SK-N-SH (cell line): ENCODE measurements at regions not wholly inside any gene's neighbourhood (a gene's known extent, or its start where the extent isn't known, plus 50 kb on each side); places are given as distances from the start of the nearest gene placed in this dataset.

Experiments used
- CTCF ChIA-PET: fragments of 300-600, 350-600 bp; formaldehyde crosslinking; extraction: SDS; loops from one replicate; lab custom pipeline; 2021; lab: Yijun Ruan, JAX
- POLR2A ChIA-PET: fragments of 350-600 bp; sonication (Branson Sonifier 250); formaldehyde crosslinking; extraction: SDS; loops from one replicate; lab custom pipeline; 2020; ENCODE audit warnings: antibody characterized with exemption, inconsistent platforms; lab: Yijun Ruan, JAX
- DNase-seq: peaks from one replicate; pipeline ENCODE4 v3.0.0; 2012
- H2AFZ ChIP-seq: fragments of 200-600 bp; sonication (generic); 2 replicates; pipeline ENCODE4 v1.8.1; 2016; ENCODE audit warnings: antibody characterized with exemption, mild to moderate bottlenecking, low read depth
- H3F3A ChIP-seq: fragments of 200-600 bp; sonication (generic); replicated peaks from 2 replicates; pipeline ENCODE3; 2016; ENCODE audit warnings: antibody characterized with exemption, mild to moderate bottlenecking; ENCODE audit not compliant: insufficient read depth
- H3K27ac ChIP-seq, 2 experiments: fragments of 200-500 bp in 1 of 2; fragments of 200-600 bp in 1 of 2; sonication (Bioruptor generic) in 1 of 2; sonication (generic), shearing (Covaris generic) in 1 of 2; 2 replicates each; pipeline versions ENCODE4 v1.5.1 to v1.6.1; 2014 to 2016; ENCODE audit warnings: low read depth in 2 of 2, inconsistent platforms in 1 of 2, low read length in 1 of 2, mild to moderate bottlenecking in 1 of 2, mixed read lengths in 1 of 2
- H3K27me3 ChIP-seq: fragments of 200-600 bp; sonication (generic), shearing (Covaris generic); 2 replicates; pipeline ENCODE4 v1.6.1; 2016; ENCODE audit warnings: mixed run types; ENCODE audit not compliant: insufficient read depth
- H3K36me3 ChIP-seq, 2 experiments: fragments of 200-500 bp in 1 of 2; fragments of 200-600 bp in 1 of 2; sonication (Bioruptor generic) in 1 of 2; sonication (generic) in 1 of 2; replicated peaks in 1 of 2; 2 replicates each; pipeline versions ENCODE3 to v1.5.1; 2014 to 2016; ENCODE audit warnings: low read length in 1 of 2, mild to moderate bottlenecking in 1 of 2; ENCODE audit not compliant: insufficient read depth in 2 of 2, control insufficient read depth in 1 of 2
- H3K4me1 ChIP-seq, 2 experiments: fragments of 200-500 bp in 1 of 2; fragments of 200-600 bp in 1 of 2; sonication (Bioruptor generic) in 1 of 2; sonication (generic), shearing (Covaris generic) in 1 of 2; 2 replicates each; pipeline versions ENCODE4 v1.5.1 to v1.6.1; 2014 to 2016; ENCODE audit warnings: low read depth in 1 of 2, low read length in 1 of 2, mixed run types in 1 of 2; ENCODE audit not compliant: insufficient read depth in 2 of 2, control insufficient read depth in 1 of 2
- H3K4me2 ChIP-seq: fragments of 200-600 bp; sonication (generic), shearing (Covaris generic); 2 replicates; pipeline ENCODE4 v1.6.1; 2017; ENCODE audit warnings: mixed run types
- H3K4me3 ChIP-seq, 2 experiments: fragments of 200-500 bp in 1 of 2; fragments of 200-600 bp in 1 of 2; sonication (Bioruptor generic) in 1 of 2; sonication (generic), shearing (Covaris generic) in 1 of 2; 2 replicates each; pipeline versions ENCODE4 v1.5.1 to v1.8.1; 2014 to 2016; ENCODE audit warnings: low read depth in 2 of 2, inconsistent platforms in 1 of 2, low read length in 1 of 2, mild to moderate bottlenecking in 1 of 2, mixed read lengths in 1 of 2, moderate library complexity in 1 of 2
- H3K79me2 ChIP-seq: fragments of 200-600 bp; sonication (generic); 2 replicates; pipeline ENCODE4 v1.8.1; 2017; ENCODE audit warnings: mild to moderate bottlenecking; ENCODE audit not compliant: insufficient read depth
- H3K9ac ChIP-seq: fragments of 200-600 bp; sonication (generic); 2 replicates; pipeline ENCODE4 v1.6.1; 2017; ENCODE audit warnings: mixed run types
- H3K9me2 ChIP-seq: fragments of 200-600 bp; sonication (generic); 2 replicates; pipeline ENCODE4 v1.6.1; 2017; ENCODE audit warnings: mixed run types
- H3K9me3 ChIP-seq: fragments of 200-600 bp; sonication (generic); 2 replicates; pipeline ENCODE4 v1.6.1; 2017; ENCODE audit warnings: mixed run types, mild to moderate bottlenecking, moderate library complexity
- H4K20me1 ChIP-seq: fragments of 200-600 bp; sonication (generic); 2 replicates; pipeline ENCODE4 v1.6.1; 2017; ENCODE audit warnings: mild to moderate bottlenecking, mixed run types; ENCODE audit not compliant: insufficient read depth
- EP300 ChIP-seq, 2 experiments: IDR thresholded peaks; 2 replicates each; pipeline versions ENCODE4 v1.4.0 to v1.6.1; 2012; ENCODE audit warnings: borderline replicate concordance in 1 of 2, low read depth in 1 of 2, low read length in 1 of 2
- EZH2phosphoT487 ChIP-seq: fragments of 200-600 bp; sonication (generic); IDR thresholded peaks from 2 replicates; pipeline ENCODE4 v1.6.1; 2017; ENCODE audit warnings: low read depth, mixed run types, mild to moderate bottlenecking, antibody characterized with exemption, moderate library complexity, borderline replicate concordance
- FOSL2 ChIP-seq: IDR thresholded peaks from 2 replicates; pipeline ENCODE4 v1.4.0; 2012; ENCODE audit warnings: low read depth, mild to moderate bottlenecking, moderate library complexity, borderline replicate concordance
- FOXJ3 ChIP-seq: sonication (generic); formaldehyde crosslinking; IDR thresholded peaks from 2 replicates; pipeline ENCODE4 v1.5.1; 2020; ENCODE audit warnings: mild to moderate bottlenecking, missing genetic modification reagents
- GATA2 ChIP-seq: sonication (generic); formaldehyde crosslinking; IDR thresholded peaks from 2 replicates; pipeline ENCODE4 v1.5.0; 2020; ENCODE audit warnings: mild to moderate bottlenecking, missing genetic modification reagents
- JUND ChIP-seq: IDR thresholded peaks from 2 replicates; pipeline ENCODE4 v1.4.0; 2012
- MAX ChIP-seq: IDR thresholded peaks from 2 replicates; pipeline ENCODE4 v1.4.0; 2012; ENCODE audit warnings: low read depth
- NRF1 ChIP-seq: IDR thresholded peaks from 2 replicates; pipeline ENCODE4 v1.6.1; 2012; ENCODE audit warnings: low read depth, mild to moderate bottlenecking, low read length
- PBX3 ChIP-seq: IDR thresholded peaks from 2 replicates; pipeline ENCODE4; 2012
- RCOR1 ChIP-seq: fragments of 150-350 bp; IDR thresholded peaks from 2 replicates; pipeline ENCODE4 v1.6.1; 2017; ENCODE audit warnings: antibody characterized with exemption, low read length
- REST ChIP-seq: IDR thresholded peaks from 2 replicates; pipeline ENCODE4 v1.6.1; 2012; ENCODE audit warnings: mild to moderate bottlenecking, low read depth, low read length, moderate library complexity
- RFX5 ChIP-seq: IDR thresholded peaks from 2 replicates; pipeline ENCODE4 v1.6.1; 2012; ENCODE audit warnings: mild to moderate bottlenecking, improper control_type of control experiment, low read length
- RXRA ChIP-seq: IDR thresholded peaks from 2 replicates; pipeline ENCODE4 v1.4.0; 2012; ENCODE audit warnings: low read depth, mild to moderate bottlenecking, borderline replicate concordance
- SIN3A ChIP-seq: IDR thresholded peaks from 2 replicates; pipeline ENCODE4 v1.6.1; 2012; ENCODE audit warnings: low read depth, mild to moderate bottlenecking, low read length, moderate library complexity, borderline replicate concordance
- SMC3 ChIP-seq: IDR thresholded peaks from 2 replicates; pipeline ENCODE4 v1.6.1; 2012; ENCODE audit warnings: low read depth, low read length, improper control_type of control experiment
- TCF12 ChIP-seq: IDR thresholded peaks from 2 replicates; pipeline ENCODE4 v1.4.0; 2012
- YY1 ChIP-seq: IDR thresholded peaks from 2 replicates; pipeline ENCODE4 v1.4.0; 2012; ENCODE audit warnings: low read depth, mild to moderate bottlenecking
- ZBTB33 ChIP-seq: IDR thresholded peaks from 2 replicates; pipeline ENCODE4 v1.4.0; 2012; ENCODE audit warnings: low read depth, borderline replicate concordance
- WGBS: methylation state at CpG from one replicate; pipeline ENCODE4 v1.1.6; 2017; ENCODE audit warnings: low lambda C conversion rate; 5-methylcytosine and 5-hydroxymethylcytosine counted together

- Histone ChIP-seq H3K9me3 (no peaks in the 10 kb centered on the region), H3K9ac (no peak overlapping the region), H3K36me3 (no peaks in the 10 kb centered on the region), H4K20me1 (no peaks in the 10 kb centered on the region), H2AFZ (no peak overlapping the region), H3K4me1 (no peaks in the 10 kb centered on the region), H3K79me2 (no peaks in the 10 kb centered on the region), H3K27me3 (no peaks in the 10 kb centered on the region), H3K9me2 (no peaks in the 10 kb centered on the region; the same call in 1 of the 2 replicates), H3K4me3 (no peak overlapping the region), H3K4me2 (no peak overlapping the region), H3F3A (no peaks in the 10 kb centered on the region), H3K27ac (no peak overlapping the region)
- TF ChIP-seq EP300 (IDR thresholded peaks at IDR 0.05; ENCODE audit: borderline replicate concordance in 1 of 2, low read depth in 1 of 2, low read length in 1 of 2) (no peak), JUND (no peak), REST (no peak), YY1 (no peak), GATA2 (CRISPR knock-in tag) (no peak), RXRA (no peak), PBX3 (no peak), NRF1 (no peak), RCOR1 (no peak), FOSL2 (no peak)
- ChIA-PET CTCF (no interaction called here), POLR2A (no interaction called here)
- WGBS: 6% methylated on average over 1 of the region's 1 CpG
- DNase-seq: no peak
These were observed 75.7 kb upstream of the FXR1 start for GRCh38 chr3:180836766-180837165.

- no peak overlapping the region for H2AFZ ChIP-seq
- H3K9ac ChIP-seq: no peak overlapping the region
- H3K9me3 ChIP-seq: no peaks in the 10 kb centered on the region
- ChIA-PET CTCF (interaction anchor here (0.9 kb wide), 2 partner anchors 52 to 147 kb away, joined by 3 read pairs; no protein-coding TSS in a partner anchor), POLR2A (no interaction called here)
- no peaks in the 10 kb centered on the region for H3K27me3 ChIP-seq
- H3K9me2 ChIP-seq: no peaks in the 10 kb centered on the region
- no peaks in the 10 kb centered on the region for H4K20me1 ChIP-seq
- H3K27ac ChIP-seq: no peak overlapping the region
- no peaks in the 10 kb centered on the region for H3K79me2 ChIP-seq
- H3F3A ChIP-seq: no peaks in the 10 kb centered on the region
- DNase-seq: no peak
- H3K4me2 ChIP-seq: no peak overlapping the region
- no peak overlapping the region for H3K4me3 ChIP-seq
- WGBS: 0% methylated on average over 1 of the region's 2 CpGs
- H3K36me3 ChIP-seq: no peaks in the 10 kb centered on the region
- H3K4me1 ChIP-seq: no peaks in the 10 kb centered on the region
- TF ChIP-seq EZH2phosphoT487 (no peak), RXRA (no peak), SMC3 (no peak), FOXJ3 (CRISPR knock-in tag) (no peak), YY1 (no peak), SIN3A (no peak), TCF12 (no peak), RFX5 (no peak), ZBTB33 (no peak), REST (no peak), NRF1 (no peak), MAX (no peak)
These were observed 57.6 kb upstream of the FXR1 start for GRCh38 chr3:180854887-180855286.
